A204.1 (cell line): ENCODE measurements at regions not wholly inside any gene's neighbourhood (a gene's known extent, or its start where the extent isn't known, plus 50 kb on each side); places are given as distances from the start of the nearest gene placed in this dataset.

Experiments used
- FAIRE-seq: peaks from 2 replicates; lab custom pipeline; 2012; peaks lifted over from hg19 to GRCh38; lab: Jason Lieb, UNC

DNA sequence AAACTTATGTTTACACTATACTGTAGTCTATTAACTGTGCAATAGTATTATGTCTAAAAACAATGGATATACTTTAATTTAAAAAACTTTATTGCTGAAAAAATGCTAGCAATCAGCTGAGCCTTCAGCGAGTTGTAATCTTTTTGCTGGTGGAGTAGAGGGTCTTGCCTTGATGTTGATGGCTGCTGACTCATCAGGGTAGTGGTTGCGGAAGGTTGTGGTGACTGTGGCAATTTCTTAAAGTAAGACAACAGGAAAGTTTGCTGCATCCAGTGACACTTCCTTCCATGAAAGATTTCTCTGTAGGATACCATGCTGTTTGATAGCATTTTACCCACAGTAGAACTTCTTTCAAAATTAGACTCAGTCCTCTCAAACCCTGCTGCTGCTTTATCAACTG lies 234.7 kb upstream of the CSF3R start:
- no peak for FAIRE-seq

DNA sequence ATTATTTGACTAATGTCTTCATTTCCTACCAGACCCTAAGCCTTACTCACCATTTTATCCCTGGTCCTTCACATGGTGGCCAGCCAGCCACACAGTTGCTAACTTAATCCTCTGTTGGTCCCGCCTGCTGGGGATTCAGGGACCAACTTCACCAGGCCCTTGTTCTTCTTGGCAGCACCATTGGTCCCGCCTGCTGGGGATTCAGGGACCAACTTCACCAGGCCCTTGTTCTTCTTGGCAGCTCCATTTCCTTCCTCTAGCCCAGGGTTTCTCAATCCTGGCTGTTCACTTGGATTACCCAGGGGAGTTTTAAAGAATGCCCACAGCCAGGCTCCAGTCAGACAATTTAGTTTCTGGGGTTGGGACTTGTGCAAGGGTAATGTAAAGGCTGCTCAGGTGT lies 233.1 kb upstream of the CSF3R start:
- no peak for FAIRE-seq

DNA sequence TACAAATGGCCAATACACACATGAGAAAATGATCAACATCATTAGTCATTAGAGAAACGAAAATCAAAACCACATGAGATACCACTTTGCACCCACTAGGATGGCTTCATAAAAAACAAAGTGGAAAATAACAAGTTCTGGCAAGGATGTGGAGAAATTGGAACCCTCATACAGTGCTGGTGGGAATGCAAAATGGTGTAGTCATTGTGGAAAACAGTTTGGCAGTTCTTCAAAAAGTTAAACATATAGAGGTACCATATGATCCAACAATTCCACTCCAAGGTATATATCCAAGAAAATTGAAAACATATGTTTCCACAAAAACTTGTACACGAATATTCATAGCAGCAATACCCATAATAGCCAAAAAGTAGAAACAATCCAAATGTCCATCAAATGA lies 231.6 kb upstream of the CSF3R start:
- FAIRE-seq, result no peak

DNA sequence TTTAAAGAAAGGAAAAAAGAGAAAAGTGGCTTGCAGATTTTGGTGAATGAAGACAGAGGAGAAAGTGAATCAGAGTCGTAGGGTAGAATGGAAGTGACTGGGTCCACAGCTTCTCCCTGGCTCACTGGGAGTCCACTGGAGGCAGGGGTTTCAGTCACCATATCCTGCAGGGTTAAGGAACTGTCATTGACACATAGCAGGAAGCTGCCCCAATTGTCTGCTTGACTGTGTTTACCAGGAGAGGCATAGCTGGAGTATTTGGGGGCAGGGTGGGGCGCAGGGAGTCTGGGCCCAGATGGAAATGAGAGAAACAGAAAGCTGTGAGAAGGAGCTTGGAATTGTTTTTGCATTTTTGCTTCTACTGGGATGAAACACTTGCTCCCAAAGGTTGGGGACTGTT lies 228.8 kb upstream of the CSF3R start:
- FAIRE-seq, result no peak

DNA sequence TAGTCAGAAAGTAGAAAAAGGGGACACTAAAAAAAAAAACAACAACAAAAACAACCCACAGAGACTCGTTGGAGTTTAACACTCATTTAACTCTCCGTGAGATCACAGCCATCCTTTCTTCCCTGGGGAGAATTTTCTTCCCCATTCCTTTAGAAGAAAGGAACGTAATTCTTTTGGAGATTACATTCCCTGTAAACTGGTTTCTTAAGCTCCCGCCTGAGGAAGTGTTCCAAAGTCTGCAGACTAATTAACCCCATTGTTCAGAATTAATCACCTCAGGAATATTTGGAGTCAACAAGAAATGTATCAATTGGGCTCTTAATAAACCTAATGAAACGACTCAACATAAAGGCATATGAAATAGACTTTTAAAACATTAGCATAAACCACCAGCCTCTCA lies 228.2 kb upstream of the CSF3R start:
- FAIRE-seq, result no peak

DNA sequence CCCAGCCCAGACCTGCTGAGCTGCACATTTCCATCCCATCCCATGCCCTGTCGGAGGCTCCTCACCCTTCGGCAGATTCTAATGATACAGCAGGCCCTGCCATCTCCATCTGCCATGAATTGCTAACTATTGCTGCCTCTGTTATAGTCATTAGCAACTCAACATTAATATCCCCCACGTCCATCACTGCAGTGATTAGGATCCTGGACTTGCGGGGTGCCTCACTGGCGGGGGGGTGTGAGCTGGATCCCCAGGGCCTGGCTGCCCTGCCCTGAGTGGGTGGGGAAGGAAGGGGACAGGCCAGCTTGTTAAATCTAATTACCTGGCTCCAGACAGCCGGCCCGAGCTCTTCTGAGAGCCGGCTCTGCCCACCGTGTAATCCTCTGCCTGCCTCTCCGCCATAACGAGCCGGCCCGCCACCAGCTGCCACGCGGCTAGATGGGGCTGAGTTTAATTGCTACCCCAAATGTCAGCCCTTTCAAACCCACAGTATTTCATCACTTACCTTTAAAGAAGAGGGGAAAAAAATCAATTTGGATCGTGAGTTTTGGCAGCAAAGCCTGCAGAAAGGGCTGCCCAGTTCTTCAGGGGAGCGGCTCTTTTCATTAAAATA lies 227.3 kb upstream of the CSF3R start:
- no peak for FAIRE-seq

DNA sequence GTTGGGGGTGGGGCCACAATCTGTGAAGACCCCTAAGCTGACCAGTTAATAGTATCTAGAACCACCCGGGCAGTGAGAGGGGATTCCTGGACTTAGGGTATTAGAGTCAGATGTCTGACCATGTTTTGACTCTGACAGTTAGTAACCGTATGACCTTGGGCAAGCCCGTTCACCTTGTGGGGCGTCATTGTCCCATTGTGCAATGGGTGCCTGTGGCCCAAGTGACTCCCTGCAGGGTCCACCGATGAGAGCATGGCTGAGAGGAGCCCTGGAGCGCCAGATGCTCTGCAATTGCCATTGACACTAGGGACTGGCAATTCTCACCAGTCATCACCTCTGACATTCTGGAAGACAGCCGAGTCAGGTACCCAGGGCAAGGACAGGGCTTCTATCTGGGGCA lies 225.9 kb upstream of the CSF3R start:
- no peak for FAIRE-seq

DNA sequence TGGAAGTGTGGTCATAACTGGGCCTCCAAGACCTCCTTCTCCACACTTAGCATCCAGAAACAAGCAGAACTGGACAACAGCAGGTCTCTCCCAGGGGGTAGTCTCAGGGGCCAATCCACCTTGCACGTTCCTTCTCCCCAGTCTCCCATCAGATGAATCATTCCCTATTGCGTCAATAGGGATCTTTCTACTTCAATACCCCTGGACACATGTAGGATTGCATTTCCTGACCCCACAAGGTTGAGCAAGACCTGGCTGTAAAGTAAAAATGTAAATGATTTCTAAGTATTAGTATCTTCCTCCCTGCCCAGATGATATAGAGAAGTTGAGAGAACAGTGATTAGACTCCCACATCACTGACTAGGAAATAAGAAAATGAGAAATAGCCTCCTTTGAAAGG lies 224.5 kb upstream of the CSF3R start:
- FAIRE-seq, result no peak

DNA sequence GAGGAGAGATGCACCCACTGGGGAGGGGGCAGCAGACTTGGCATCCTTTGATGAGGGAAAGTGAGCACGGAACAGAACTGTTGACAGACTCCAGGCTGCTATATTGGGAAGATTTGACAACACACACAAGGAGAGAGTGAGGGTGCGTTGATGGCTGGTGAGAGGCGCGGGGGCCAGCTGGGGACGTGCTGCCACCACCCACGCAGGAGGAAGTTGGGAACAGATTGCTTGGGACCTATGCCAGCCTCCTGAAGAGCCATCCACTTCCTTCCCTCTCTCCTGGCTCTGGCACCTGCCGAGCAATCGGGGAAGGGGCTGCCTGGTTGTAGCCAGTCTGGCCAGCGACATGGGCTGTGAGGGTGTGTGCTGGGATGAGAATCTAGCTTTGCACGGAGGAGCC lies 223.7 kb upstream of the CSF3R start:
- no peak for FAIRE-seq

DNA sequence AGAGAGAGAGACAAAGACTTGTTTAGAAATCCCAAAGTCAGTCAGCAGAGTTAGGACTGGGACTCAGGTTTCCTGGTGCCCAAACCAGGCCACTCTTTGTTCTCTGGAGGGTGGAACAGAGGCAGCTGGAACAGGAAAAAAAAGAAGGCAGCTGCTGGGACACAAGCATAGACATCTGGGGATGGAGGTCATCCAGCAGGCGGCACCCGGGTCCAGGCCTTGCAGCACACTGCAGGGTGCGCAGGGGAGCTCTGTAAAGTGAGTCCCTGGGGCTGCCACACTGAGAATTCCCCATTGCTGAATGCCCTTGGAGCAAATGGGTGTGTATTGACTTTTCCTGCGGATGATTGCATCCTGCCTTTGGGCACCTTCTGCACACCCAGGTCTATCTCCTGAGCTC lies 222.9 kb upstream of the CSF3R start:
- FAIRE-seq, result no peak

DNA sequence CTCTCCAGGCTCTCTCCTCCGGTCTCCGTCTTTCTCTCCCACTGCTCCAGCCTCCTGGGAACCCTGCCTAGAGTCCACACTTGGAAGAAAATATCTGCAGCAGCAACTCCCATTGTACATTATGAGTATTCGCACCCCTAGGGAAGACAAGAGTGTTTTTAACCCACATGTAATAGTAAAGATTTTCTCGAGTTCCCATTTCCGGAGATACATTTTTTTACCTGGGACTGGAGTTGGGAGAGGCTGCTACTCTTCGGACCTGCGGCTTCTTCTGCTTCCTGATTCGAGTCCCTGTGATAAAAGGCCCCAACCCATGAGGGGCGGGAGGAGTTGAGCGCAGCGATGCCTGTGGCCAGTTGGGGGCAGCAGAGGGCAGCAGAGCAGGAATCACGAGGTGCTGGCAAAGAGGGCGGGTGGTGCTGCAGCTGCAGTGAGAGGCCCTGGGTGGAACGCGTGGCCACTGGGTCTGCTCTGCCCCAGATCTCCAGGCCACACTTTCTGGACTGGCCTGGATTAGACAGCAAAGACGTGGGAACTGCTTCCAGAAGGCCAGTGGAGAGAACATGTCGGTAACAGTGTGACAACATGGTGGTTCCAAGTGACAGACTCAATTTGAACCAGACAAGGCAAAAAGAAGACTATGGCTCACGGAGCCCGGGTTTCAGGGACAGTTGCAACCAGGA lies 221.0 kb upstream of the CSF3R start:
- no peak for FAIRE-seq

DNA sequence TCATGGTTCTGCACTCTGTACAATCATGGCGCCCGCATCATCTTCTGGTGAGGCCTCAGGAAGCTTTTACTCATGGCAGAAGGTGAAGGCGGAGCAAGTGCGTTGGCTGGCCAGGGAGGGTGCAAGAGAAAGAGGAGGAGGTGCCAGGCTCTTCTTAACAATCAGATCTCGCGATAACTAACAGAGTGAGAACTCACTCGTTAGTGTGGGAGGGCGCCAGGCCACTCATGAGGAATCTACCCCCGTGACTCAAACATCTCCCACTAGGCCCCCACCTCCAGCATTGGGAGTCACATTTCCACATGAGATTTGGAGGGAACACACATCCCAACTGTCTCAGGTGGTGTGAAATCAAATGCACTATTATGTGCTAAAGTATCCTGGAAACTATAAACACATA lies 220.2 kb upstream of the CSF3R start:
- no peak for FAIRE-seq

DNA sequence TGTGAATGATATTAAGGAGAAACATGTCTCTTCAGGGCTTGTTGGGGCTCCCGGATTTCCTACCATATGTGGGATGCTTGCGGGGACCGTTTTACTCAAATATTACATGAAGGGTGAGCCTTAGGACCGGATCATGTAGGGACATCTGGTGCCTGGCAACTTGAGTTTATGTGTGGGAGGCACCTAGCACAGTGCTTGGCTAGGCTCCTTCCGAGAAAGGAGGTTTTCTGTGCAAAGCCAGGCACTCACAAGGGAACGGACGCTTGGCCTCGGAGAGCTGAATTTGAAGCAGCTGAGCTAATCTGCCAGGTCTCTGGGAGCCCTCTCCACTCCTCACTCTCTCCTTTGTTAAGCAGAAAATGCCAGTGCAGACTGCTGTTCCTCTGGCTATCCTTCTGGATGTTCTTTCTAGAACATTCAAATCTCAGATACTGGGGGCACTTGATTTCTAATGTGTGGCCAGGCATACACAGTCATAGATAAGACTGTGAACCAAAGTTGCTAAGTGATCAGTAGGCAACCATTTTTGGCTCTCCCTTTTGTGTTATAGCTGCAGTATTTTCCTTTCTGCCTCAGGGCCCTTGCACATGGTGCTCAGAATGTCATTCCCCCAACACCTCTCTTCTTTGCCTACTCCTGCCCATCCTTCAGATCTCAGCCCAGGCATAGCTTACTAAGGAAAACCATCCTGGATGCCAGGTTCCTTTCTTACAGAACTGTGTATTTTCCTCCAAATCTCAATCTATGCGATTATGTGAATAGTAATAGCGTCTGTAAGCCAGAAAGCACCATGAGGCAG lies 216.6 kb upstream of the CSF3R start:
- no peak for FAIRE-seq

DNA sequence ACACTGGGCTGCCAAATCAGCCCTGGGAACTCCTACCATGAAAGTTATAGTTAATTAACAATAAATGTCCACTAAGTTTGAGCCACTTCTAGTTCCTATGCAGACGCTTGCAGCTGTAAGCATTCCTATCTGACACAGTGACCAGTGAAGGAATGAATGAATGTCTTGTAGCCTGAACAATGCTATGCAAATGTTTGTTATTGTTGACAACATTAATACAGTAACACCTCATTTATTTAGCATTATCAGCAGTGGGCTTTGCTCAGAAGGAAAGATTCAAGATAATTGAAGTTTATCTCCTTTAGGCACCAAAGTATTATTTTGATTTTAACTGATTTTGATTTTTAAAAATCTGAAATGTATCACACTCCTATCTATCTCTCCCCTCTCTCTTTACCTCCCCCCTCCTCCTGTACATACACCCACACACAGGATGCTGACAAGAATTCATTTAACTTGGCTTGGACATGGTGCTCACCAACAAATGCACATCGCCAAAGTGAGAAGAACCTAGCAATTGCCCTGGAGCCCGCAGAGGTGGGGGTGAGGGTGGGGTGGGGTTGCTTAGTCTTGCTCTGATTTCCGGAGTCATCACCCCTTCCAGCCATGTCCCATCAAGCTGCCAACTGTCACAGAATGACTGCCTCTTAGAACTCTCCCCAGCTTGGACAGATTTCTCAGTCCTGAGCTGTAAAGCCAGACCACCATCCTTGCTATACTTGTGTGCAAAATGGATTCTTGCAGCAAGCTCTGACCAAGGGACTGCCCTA lies 215.3 kb upstream of the CSF3R start:
- no peak for FAIRE-seq

DNA sequence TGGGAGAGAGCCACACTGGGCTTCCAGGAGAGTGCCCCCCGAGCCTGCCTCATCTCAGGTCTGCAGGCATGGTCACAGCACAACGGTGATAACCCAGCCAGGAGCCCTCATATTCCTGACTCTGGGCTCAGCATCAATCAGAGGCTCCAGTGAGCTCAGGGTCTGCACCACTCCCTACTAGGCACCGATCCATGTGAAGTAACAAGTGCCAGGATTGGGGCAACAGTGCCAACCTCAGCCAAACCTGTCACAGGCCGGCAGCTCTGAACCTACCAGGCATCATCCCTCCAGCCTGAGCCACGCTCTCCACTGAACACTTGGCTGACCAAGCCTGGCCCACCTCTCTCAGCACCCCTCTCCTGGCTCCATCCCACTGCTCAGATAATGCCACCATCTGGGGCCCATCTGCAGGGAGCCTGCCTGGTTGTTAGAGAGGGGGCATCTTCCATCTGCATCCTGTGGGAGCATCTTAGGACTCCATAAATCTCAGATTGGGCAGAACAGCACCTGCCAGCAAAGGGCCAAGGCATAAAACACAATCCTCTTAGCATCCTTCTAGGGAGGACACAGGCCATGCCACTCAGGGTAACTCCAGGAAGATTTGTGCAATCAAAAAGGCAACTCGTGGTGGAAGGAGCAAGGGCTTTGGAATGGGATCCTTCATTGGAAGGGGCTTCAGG lies 213.7 kb upstream of the CSF3R start:
- no peak for FAIRE-seq

DNA sequence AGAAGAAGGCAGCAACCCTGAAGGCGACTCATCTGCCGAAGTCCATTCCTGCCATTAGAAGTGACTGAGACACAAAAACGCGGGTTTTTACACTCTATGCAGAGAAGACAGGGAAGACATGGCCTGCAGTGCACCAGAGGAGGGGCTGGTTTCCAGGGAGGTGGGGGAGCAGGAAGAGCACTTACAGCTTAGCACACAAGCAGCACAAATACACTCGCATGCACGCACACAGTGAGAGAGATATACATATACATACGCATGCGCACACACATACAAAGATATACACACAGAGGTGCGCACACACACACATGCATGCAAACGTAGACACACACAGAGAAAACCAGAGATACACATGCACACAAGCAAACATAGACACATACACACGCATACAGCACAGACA lies 210.9 kb upstream of the CSF3R start:
- no peak for FAIRE-seq

DNA sequence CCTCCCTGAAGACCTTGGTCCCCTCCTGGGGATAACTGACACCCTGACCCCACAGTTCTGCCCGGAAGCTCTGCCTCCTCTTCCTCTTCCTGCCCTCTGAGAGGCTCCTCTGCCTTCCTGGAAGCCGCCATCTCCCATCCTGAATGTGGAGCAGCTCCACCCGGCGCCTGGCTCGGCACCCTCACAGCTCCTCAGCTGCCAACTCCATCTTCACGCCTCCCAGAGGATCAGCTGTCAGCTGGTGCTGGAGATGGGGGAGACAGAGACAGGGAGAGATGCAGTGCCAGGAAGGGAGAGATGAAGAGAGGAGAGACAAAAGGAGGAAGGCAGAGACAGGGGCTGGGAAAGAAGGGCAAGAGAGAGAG lies 210.4 kb upstream of the CSF3R start:
- FAIRE-seq, result no peak

DNA sequence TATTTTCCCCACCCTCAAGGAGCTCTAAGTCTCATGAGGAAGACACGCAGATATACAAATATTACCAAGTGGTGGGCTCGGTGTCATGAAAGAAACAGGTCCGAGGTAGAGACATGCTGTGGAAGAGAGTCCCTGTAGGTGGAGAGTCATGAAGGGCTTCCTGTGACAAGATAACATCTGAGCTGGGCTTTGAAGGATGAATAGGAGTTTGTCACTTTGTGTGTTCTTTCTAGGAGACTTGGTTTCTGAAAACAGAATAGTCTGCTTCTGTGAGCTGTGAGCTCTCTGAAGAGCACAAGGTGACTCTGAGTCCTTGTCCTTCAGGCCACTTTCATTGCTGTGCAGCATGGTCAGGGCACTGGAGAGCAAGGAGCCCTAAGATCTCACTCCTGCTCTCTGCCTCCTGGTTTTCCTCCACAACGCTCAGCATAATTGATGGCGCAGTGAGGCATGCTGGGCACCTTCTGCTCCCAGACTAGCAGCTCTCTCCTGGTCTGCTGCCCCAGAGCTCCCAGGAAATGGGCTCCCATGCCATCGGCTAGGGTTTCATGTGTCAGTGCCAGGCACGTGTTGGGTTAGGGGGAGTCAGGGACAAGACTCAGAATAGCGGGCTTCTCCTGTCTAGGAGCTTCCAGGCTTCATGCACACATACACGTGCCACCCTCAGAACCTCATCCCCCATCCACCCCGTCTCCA lies 209.9 kb upstream of the CSF3R start:
- FAIRE-seq, result no peak

DNA sequence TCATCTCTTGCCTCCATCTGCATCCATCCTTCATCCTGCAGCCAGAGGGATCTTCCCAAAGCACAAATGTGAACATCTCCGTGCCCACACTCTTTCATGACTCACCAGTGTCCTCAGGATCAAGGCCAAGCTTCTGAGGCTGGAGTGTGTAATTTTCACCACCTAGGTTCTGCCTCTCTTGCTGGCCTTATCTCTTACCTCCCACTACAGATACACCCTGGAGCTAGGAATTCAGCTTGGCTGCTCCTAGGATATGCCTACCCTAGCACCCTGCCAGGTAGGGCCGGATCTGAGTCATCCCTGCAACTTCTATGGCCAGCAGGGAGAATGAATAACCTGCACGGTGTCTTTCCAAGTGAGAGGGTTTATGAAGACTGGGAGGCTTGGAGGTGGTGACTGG lies 208.7 kb upstream of the CSF3R start:
- FAIRE-seq, result no peak

DNA sequence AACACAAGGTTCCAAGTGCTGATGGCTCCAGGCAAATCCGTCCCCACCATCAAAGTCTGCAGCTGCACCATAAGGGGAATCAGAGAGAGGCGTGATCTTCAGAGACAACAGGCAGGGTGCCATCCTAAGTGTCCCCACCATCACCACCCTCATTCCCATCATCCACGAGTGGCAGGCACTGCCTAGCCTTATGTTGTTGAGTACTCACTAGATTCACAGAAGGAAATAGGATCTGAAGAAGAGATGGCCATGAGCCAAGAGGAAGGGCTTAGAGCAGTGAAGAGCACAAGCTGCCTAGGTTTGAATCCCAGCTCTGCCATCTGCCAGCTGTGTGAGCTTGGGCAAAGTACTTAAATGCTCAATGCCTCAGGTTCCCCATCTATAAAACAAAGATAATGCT lies 207.3 kb upstream of the CSF3R start:
- FAIRE-seq, result no peak

DNA sequence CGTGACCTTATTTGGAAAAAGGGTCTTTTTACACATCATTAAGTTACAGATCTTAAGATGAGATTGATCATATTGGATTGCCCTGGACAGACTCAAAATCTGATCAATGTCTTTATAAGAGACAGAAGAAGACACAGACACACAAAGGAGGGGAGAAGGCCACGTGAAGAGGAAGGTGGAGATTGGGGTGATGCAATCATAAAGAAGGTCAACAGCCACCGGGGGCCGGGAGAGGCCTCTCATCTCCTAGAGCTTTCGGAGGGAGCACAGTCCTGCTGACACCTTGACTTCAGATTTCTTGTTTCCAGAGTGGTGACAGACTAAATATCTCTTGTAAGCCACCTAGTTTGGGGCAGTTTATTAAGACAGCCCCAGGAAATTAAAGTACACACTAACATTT lies 204.6 kb upstream of the CSF3R start:
- no peak for FAIRE-seq
